Neural progenitor cell (in vitro differentiated cells): ENCODE measurements at regions not wholly inside any gene's neighbourhood (a gene's known extent, or its start where the extent isn't known, plus 50 kb on each side); places are given as distances from the start of the nearest gene placed in this dataset.
A peak's percentile ranks its signal among the peaks of the same experiment; 100 is the strongest.

Experiments used
- EZH2 ChIP-seq: fragments of 200-600 bp; sonication (generic); IDR thresholded peaks from 2 replicates; pipeline ENCODE4 v1.6.1; 2017; ENCODE audit warnings: antibody characterized with exemption, mild to moderate bottlenecking, moderate library complexity
- TF ChIP-seq, protein P1 (sequence below): fragments of 200-600 bp; sonication (generic); IDR thresholded peaks from 2 replicates; pipeline ENCODE4 v1.5.1; 2017; ENCODE audit warnings: antibody characterized with exemption, mild to moderate bottlenecking

DNA sequence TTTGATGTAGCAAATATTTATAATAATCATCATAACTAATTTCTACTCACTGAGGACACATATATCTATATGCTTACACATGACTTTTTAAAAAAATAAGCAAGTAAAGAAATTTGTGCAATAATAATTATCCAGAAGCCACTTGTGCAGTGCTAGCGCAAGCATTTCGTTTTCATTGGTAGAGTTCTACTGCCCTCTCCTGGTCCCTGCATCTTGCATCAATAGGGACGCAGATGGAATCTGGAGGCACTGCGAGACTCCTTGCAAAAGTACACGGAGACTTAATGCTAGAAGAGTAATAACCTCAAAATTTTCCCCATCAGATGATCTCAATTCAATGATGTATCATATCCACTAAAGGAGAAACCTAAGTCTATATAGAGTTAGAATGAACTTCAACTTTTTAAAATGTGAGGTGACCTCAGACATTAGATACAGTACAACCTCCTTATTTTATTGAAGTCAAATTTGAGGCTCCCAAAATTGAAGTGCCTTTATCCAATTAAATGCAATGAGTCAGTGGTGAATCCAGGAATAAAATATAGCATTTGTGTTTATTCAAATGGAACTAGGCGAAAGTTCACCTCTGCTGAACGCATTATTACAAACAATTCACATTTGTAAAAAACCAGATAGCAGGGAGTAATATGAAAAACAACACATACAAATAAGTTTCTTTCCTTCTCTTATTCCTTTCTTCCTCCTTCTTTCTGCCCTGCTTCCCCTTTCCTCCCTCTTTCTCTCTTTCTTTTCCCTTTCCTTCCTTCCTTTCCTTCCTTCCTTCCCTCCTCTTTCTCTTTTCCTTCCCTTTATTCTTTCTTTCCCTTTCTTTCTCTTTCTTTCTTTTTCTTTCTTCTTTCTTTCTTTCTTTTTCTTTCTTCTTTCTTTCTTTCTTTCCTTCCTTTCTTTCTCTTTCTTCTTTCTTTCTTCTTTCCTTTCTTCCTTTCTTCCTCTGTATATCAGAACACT is 450.0 kb downstream of the ANKRD50 start:
- TF ChIP-seq, protein P1, sequence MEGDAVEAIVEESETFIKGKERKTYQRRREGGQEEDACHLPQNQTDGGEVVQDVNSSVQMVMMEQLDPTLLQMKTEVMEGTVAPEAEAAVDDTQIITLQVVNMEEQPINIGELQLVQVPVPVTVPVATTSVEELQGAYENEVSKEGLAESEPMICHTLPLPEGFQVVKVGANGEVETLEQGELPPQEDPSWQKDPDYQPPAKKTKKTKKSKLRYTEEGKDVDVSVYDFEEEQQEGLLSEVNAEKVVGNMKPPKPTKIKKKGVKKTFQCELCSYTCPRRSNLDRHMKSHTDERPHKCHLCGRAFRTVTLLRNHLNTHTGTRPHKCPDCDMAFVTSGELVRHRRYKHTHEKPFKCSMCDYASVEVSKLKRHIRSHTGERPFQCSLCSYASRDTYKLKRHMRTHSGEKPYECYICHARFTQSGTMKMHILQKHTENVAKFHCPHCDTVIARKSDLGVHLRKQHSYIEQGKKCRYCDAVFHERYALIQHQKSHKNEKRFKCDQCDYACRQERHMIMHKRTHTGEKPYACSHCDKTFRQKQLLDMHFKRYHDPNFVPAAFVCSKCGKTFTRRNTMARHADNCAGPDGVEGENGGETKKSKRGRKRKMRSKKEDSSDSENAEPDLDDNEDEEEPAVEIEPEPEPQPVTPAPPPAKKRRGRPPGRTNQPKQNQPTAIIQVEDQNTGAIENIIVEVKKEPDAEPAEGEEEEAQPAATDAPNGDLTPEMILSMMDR, result peak; percentile 87
- TF ChIP-seq EZH2, result no peak
